ENCODE measurements at regions not wholly inside any gene's neighbourhood (a gene's known extent, or its start where the extent isn't known, plus 50 kb on each side); places are given as distances from the start of the nearest gene placed in this dataset.

DNA sequence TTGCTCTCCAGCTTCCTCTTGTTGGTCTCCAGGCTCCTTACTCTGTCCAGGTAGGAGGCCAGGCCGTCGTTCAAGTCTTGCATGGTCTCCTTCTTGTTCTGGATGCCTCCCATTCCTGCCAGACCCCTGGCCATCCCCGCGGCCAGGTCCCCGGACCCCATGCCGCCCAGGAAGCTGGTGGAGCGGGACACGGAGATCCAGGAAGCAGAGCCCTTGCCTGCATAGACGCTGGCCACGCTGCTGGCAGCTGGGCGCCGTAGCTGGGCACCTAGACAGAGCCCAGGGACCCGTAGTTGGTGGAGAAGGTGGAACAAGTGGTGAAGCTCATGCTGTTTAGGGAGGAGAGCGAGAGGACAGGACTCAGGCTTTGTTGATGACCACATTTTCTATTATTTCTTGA is 1584.0 kb upstream of the ACO1 start:
- Histone ChIP-seq H3K9me3 (no peaks in the 10 kb centered on the region), H3K36me3 (no peaks in the 10 kb centered on the region), H3K27ac (replicated peaks in 1 of 4) (no peak overlapping the region), H3K27me3 (no peaks in the 10 kb centered on the region), H3K4me1 (no peaks in the 10 kb centered on the region), H3K4me3 (no peak overlapping the region)
- TF ChIP-seq POLR2A (IDR thresholded peaks at IDR 0.05; ENCODE audit: low read depth): no peak
- no peak for TF ChIP-seq POLR2AphosphoS5 (IDR thresholded peaks at IDR 0.05)
- no peak for TF ChIP-seq EP300 (IDR thresholded peaks at IDR 0.05)
- TF ChIP-seq, protein P1, sequence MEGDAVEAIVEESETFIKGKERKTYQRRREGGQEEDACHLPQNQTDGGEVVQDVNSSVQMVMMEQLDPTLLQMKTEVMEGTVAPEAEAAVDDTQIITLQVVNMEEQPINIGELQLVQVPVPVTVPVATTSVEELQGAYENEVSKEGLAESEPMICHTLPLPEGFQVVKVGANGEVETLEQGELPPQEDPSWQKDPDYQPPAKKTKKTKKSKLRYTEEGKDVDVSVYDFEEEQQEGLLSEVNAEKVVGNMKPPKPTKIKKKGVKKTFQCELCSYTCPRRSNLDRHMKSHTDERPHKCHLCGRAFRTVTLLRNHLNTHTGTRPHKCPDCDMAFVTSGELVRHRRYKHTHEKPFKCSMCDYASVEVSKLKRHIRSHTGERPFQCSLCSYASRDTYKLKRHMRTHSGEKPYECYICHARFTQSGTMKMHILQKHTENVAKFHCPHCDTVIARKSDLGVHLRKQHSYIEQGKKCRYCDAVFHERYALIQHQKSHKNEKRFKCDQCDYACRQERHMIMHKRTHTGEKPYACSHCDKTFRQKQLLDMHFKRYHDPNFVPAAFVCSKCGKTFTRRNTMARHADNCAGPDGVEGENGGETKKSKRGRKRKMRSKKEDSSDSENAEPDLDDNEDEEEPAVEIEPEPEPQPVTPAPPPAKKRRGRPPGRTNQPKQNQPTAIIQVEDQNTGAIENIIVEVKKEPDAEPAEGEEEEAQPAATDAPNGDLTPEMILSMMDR (IDR thresholded peaks at IDR 0.05): no peak
- DNase-seq (ENCODE audit: extremely low spot score): no peak
- 95% methylated on average over 8 of the region's 14 CpGs for WGBS
- intact Hi-C loops (cut with DNase I): no loop called here

DNA sequence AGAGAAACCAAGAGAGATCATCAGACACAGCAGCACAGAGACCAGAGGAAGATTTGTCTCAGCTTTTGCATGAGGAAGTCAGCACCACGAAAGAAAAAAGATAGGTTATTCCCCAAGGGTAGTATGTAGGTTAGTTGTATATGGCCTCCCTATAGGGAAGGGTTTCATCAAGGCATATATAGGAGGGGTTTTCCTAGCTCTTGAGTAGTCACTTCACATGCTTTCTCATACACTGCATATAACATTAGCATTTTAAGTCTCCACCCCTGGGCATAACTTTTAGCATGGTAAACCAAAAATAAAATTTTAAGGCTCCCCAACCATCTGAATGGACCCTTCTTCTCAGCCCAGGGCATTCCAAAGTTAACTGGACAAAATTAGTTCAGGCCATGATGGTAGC is 1571.6 kb upstream of the ACO1 start:
- Histone ChIP-seq H3K27ac (replicated peaks in 1 of 4) (no peak overlapping the region), H3K27me3 (no peaks in the 10 kb centered on the region), H3K9me3 (no peaks in the 10 kb centered on the region), H3K4me1 (peaks cover 0 to 4% (median 0%) of the 10 kb centered on the region in 4 donors), H3K4me3 (no peak overlapping the region), H3K36me3 (no peaks in the 10 kb centered on the region)
- no peak for DNase-seq (ENCODE audit: extremely low spot score)
- intact Hi-C loops (cut with DNase I): no loop called here
- TF ChIP-seq EP300 (IDR thresholded peaks at IDR 0.05) (no peak), POLR2A (IDR thresholded peaks at IDR 0.05; ENCODE audit: low read depth) (no peak), POLR2AphosphoS5 (IDR thresholded peaks at IDR 0.05) (no peak)
- TF ChIP-seq, protein P1 (IDR thresholded peaks at IDR 0.05): no peak
- WGBS: 81% methylated on average over 1 of the region's 1 CpG

DNA sequence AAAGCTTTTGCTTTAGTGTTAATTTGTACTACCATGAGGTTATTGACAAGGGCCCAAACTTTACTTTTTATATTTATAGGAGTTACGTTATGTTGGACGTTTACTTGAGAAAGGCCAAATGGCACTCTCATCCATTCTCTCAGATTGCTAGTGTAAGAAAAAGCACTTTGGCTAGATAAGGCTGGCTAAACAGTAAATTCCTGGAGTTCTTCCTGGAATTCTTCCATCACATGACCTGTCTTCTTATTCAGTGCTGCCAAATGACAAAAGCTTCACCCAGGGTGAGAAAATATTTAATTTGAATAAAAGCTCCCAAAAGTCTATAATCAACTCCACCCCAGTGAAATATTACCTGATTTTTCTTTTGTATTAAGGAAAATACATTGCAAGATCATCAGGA is 1568.9 kb upstream of the ACO1 start:
- Histone ChIP-seq H3K36me3 (no peaks in the 10 kb centered on the region), H3K9me3 (no peaks in the 10 kb centered on the region), H3K27me3 (no peaks in the 10 kb centered on the region), H3K27ac (replicated peaks in 1 of 4) (no peak overlapping the region), H3K4me1 (peaks cover 0 to 4% (median 0%) of the 10 kb centered on the region in 4 donors), H3K4me3 (no peak overlapping the region)
- WGBS: 24% methylated on average over 2 of the region's 2 CpGs
- TF ChIP-seq, protein P1 (IDR thresholded peaks at IDR 0.05): no peak
- TF ChIP-seq EP300 (IDR thresholded peaks at IDR 0.05): no peak
- TF ChIP-seq POLR2AphosphoS5 (IDR thresholded peaks at IDR 0.05): no peak
- TF ChIP-seq POLR2A (IDR thresholded peaks at IDR 0.05; ENCODE audit: low read depth): no peak
- no peak for DNase-seq (ENCODE audit: extremely low spot score)
- intact Hi-C loops (cut with DNase I): no loop called here

DNA sequence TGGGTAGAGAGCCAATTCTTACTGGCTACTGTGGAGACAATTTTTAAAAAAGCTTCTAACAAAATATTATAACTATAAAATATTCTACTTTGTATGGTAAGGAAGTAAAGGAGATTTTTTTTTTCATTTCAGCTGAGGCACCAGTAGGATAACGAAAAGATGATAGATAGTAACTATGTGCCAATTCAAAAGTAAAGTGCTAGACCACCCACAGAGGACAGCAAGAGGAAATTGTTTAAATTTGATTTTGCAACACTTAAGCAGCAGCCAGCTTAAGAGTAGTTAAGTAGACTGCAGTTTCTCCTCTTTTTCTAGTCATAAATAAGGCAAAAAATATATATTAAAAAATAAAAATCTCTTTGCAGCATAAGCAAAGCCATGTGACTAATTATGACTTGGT is 1539.3 kb upstream of the ACO1 start:
- H3K4me1 ChIP-seq: no peaks in the 10 kb centered on the region
- H3K4me3 ChIP-seq: no peak overlapping the region
- WGBS: 51% methylated on average over 1 of the region's 1 CpG
- DNase-seq (ENCODE audit: extremely low spot score): no peak
- H3K9me3 ChIP-seq: no peaks in the 10 kb centered on the region
- no peak overlapping the region for H3K27ac ChIP-seq (replicated peaks in 1 of 4)
- TF ChIP-seq EP300 (IDR thresholded peaks at IDR 0.05) (no peak), POLR2AphosphoS5 (IDR thresholded peaks at IDR 0.05) (no peak), POLR2A (IDR thresholded peaks at IDR 0.05; ENCODE audit: low read depth) (no peak)
- TF ChIP-seq, protein P1 (IDR thresholded peaks at IDR 0.05): no peak
- H3K27me3 ChIP-seq: no peaks in the 10 kb centered on the region
- no peaks in the 10 kb centered on the region for H3K36me3 ChIP-seq
- intact Hi-C loops (cut with DNase I): no loop called here

DNA sequence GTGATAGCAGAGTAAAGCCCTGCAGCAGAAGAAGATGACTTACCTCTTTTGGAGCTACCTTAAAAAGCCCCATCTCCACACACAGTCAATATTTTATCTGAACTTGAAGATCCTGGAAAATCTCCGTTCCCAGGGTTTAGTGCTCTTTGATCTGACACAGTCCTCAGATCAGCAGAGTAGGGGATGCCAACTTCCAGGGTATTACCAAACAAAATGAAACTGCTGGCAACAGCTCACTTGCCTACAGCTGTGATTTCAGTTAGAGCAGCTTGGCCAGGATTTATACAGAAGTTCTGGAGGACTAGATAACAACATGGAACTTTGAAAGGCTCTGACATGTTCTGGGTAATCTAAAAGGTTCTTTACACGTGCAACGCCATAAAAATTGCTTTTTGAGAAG is 1537.8 kb upstream of the ACO1 start:
- Histone ChIP-seq H3K36me3 (no peaks in the 10 kb centered on the region), H3K9me3 (peaks cover 0 to 6% (median 1%) of the 10 kb centered on the region in 4 donors), H3K27me3 (no peaks in the 10 kb centered on the region), H3K27ac (replicated peaks in 1 of 4) (no peak overlapping the region), H3K4me1 (no peaks in the 10 kb centered on the region), H3K4me3 (no peak overlapping the region)
- intact Hi-C loops (cut with DNase I): no loop called here
- 40% methylated on average over 3 of the region's 3 CpGs for WGBS
- TF ChIP-seq EP300 (IDR thresholded peaks at IDR 0.05) (no peak), POLR2AphosphoS5 (IDR thresholded peaks at IDR 0.05) (no peak), POLR2A (IDR thresholded peaks at IDR 0.05; ENCODE audit: low read depth) (no peak)
- TF ChIP-seq, protein P1 (IDR thresholded peaks at IDR 0.05): no peak
- no peak for DNase-seq (ENCODE audit: extremely low spot score)

Measured in esophagus muscularis mucosa (tissue), 4 donors.